KMS-11 (cell line): ENCODE measurements at regions not wholly inside any gene's neighbourhood (a gene's known extent, or its start where the extent isn't known, plus 50 kb on each side); places are given as distances from the start of the nearest gene placed in this dataset.

Experiments used
- H2AFZ ChIP-seq: fragments of 200-600 bp; sonication (generic); 2 replicates; pipeline ENCODE4 v1.6.1; 2016; ENCODE audit warnings: antibody characterized with exemption, mixed run types, low read depth
- H3K27ac ChIP-seq: fragments of 200-600 bp; sonication (generic); 2 replicates; pipeline ENCODE4 v1.6.1; 2016; ENCODE audit warnings: mild to moderate bottlenecking, mixed run types
- H3K27me3 ChIP-seq: fragments of 200-600 bp; sonication (generic); 2 replicates; pipeline ENCODE4 v1.6.1; 2017; ENCODE audit warnings: mild to moderate bottlenecking, low read depth, mixed run types, moderate library complexity; ENCODE audit not compliant: insufficient read depth
- H3K36me3 ChIP-seq: fragments of 200-600 bp; sonication (generic); 2 replicates; pipeline ENCODE4 v1.6.1; 2017; ENCODE audit warnings: mild to moderate bottlenecking, mixed run types; ENCODE audit not compliant: insufficient read depth
- H3K4me1 ChIP-seq: fragments of 200-600 bp; sonication (generic); 2 replicates; pipeline ENCODE4 v1.6.1; 2016; ENCODE audit warnings: mild to moderate bottlenecking, low read depth, mixed run types; ENCODE audit not compliant: poor library complexity, severe bottlenecking
- H3K4me2 ChIP-seq: fragments of 200-600 bp; sonication (generic); 2 replicates; pipeline ENCODE4 v1.7.0; 2016; ENCODE audit warnings: mild to moderate bottlenecking, mixed run types
- H3K4me3 ChIP-seq: fragments of 200-600 bp; sonication (generic); IDR thresholded peaks from 2 replicates; pipeline ENCODE4 v1.6.1; 2017; ENCODE audit warnings: low read depth, low read length, mixed read lengths; ENCODE audit not compliant: insufficient read depth
- H3K79me2 ChIP-seq: fragments of 200-600 bp; sonication (generic); 2 replicates; pipeline ENCODE4 v1.6.1; 2016; ENCODE audit warnings: low read depth, mixed run types; ENCODE audit not compliant: insufficient read depth
- H3K9ac ChIP-seq: fragments of 200-600 bp; sonication (generic); 2 replicates; pipeline ENCODE4 v1.6.1; 2016; ENCODE audit warnings: mild to moderate bottlenecking, mixed run types
- H4K20me1 ChIP-seq: fragments of 200-600 bp; sonication (generic); 2 replicates; pipeline ENCODE4 v1.6.1; 2016; ENCODE audit warnings: mild to moderate bottlenecking, mixed run types; ENCODE audit not compliant: insufficient read depth
- CTCF ChIP-seq: fragments of 200-600 bp; sonication (generic); conservative IDR thresholded peaks from 2 replicates; pipeline ENCODE4 v1.6.1; 2017; ENCODE audit warnings: low read depth, mild to moderate bottlenecking, antibody characterized with exemption, low read length, moderate library complexity, mixed read lengths

- Histone ChIP-seq H3K27ac (no peak overlapping the region), H3K79me2 (no peaks in the 10 kb centered on the region), H3K4me2 (no peak overlapping the region), H3K27me3 (no peaks in the 10 kb centered on the region), H3K4me3 (no peak overlapping the region), H3K9ac (no peak overlapping the region), H2AFZ (no peak overlapping the region), H3K4me1 (no peaks in the 10 kb centered on the region), H4K20me1 (no peaks in the 10 kb centered on the region), H3K36me3 (no peaks in the 10 kb centered on the region)
- TF ChIP-seq CTCF: no peak
These were observed 233.9 kb upstream of the CSNK1A1L start for GRCh38 chr13:37339386-37339735.

- Histone ChIP-seq H3K4me1 (no peaks in the 10 kb centered on the region), H2AFZ (no peak overlapping the region), H3K9ac (no peak overlapping the region), H4K20me1 (no peaks in the 10 kb centered on the region), H3K36me3 (no peaks in the 10 kb centered on the region), H3K79me2 (no peaks in the 10 kb centered on the region), H3K4me3 (no peak overlapping the region), H3K27ac (no peak overlapping the region), H3K27me3 (no peaks in the 10 kb centered on the region), H3K4me2 (no peak overlapping the region)
- no peak for TF ChIP-seq CTCF
These were observed 233.4 kb upstream of the CSNK1A1L start for GRCh38 chr13:37338726-37339385.

GRCh38 chr13:37326334-37326733 lies 220.9 kb upstream of the CSNK1A1L start:
- no peak overlapping the region for H3K9ac ChIP-seq
- no peak overlapping the region for H2AFZ ChIP-seq
- H3K4me3 ChIP-seq: no peak overlapping the region
- H3K27ac ChIP-seq: no peak overlapping the region
- no peak for TF ChIP-seq CTCF
- no peak overlapping the region for H3K4me2 ChIP-seq
- no peaks in the 10 kb centered on the region for H3K79me2 ChIP-seq
- H3K4me1 ChIP-seq: no peaks in the 10 kb centered on the region
- no peaks in the 10 kb centered on the region for H4K20me1 ChIP-seq
- no peaks in the 10 kb centered on the region for H3K27me3 ChIP-seq
- no peaks in the 10 kb centered on the region for H3K36me3 ChIP-seq

- Histone ChIP-seq H4K20me1 (no peaks in the 10 kb centered on the region), H3K36me3 (no peaks in the 10 kb centered on the region), H3K9ac (no peak overlapping the region), H2AFZ (no peak overlapping the region), H3K4me2 (no peak overlapping the region), H3K27ac (no peak overlapping the region), H3K4me3 (no peak overlapping the region), H3K79me2 (no peaks in the 10 kb centered on the region), H3K27me3 (no peaks in the 10 kb centered on the region), H3K4me1 (no peaks in the 10 kb centered on the region)
- no peak for TF ChIP-seq CTCF
These were observed 213.6 kb upstream of the CSNK1A1L start for GRCh38 chr13:37319031-37319443.
